ENCODE measurements at regions not wholly inside any gene's neighbourhood (a gene's known extent, or its start where the extent isn't known, plus 50 kb on each side); places are given as distances from the start of the nearest gene placed in this dataset.
"Not testable (repeated sequence)": the region's sequence is repeated elsewhere in the genome, so short reads cannot be mapped to it uniquely, and the experiment has no call there.

DNA sequence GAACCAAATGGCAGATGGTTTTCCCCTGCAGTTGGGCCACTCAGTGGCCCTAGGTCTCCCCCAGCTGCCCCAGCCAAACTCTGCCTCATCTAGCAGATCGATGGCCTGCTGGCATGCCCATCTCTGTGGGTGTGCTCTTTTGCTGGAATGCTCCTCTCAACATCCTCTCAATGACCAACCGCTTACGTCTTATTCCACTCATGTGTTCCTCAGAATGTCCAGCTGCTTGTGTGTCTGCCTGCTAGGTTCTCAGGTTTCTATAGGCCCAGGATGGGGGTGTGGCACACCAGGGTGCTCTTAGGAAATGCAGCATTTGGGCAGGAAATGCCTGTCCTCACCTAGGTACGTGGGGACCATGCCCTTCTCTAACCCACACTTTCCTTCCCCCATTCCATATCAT, 509.9 kb upstream of the SYNCRIP start:
- H3K4me3 ChIP-seq (ENCODE audit: low read depth, low read length), result no peak overlapping the region
- TF ChIP-seq, protein P1, sequence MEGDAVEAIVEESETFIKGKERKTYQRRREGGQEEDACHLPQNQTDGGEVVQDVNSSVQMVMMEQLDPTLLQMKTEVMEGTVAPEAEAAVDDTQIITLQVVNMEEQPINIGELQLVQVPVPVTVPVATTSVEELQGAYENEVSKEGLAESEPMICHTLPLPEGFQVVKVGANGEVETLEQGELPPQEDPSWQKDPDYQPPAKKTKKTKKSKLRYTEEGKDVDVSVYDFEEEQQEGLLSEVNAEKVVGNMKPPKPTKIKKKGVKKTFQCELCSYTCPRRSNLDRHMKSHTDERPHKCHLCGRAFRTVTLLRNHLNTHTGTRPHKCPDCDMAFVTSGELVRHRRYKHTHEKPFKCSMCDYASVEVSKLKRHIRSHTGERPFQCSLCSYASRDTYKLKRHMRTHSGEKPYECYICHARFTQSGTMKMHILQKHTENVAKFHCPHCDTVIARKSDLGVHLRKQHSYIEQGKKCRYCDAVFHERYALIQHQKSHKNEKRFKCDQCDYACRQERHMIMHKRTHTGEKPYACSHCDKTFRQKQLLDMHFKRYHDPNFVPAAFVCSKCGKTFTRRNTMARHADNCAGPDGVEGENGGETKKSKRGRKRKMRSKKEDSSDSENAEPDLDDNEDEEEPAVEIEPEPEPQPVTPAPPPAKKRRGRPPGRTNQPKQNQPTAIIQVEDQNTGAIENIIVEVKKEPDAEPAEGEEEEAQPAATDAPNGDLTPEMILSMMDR (IDR thresholded peaks at IDR 0.05; ENCODE audit: control insufficient read depth, extremely low read depth, insufficient read depth), result no peak
- no peak for DNase-seq (ENCODE audit: low read depth)

DNA sequence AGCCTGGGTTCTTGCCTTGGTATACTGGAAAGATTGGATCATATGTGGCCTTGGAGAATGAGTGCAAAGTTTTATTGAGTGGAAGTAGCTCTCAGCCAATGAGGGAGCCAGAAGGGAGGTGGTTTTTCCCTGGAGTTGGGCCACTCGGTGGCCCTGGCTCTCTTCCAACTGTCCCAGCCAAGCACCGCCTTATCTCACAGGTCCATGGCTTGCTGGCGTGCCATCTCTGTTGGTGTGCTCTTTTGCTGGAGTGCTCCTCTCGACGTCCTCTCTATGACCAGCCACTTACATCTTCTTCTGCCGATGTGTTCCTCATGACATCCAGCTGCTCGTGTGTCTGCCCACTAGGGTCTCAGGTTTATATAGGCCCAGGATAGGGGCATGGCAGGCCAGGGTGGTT, 505.9 kb upstream of the SYNCRIP start:
- no peak for DNase-seq (ENCODE audit: low read depth)
- TF ChIP-seq, protein P1 (IDR thresholded peaks at IDR 0.05; ENCODE audit: control insufficient read depth, extremely low read depth, insufficient read depth), result no peak
- no peak overlapping the region for H3K4me3 ChIP-seq (ENCODE audit: low read depth, low read length)

DNA sequence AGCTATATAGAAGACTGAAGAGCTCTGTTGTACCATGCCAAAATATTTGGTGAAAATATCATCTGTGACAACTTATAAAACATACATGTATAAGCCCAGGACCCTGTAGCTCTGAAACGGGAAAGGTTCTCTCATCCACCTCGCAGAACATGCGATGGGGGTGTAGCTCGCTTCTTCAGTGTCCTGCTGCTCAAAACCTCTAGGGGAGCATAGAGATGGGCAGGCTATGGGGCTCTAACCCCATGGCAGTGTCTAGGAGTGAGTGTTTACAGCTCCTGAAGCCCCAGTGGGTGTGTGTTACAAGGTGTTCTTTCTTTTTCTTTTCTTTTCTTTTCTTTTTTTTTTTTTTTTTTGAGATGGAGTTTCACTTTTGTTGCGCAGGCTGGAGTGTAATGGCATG, 505.2 kb upstream of the SYNCRIP start:
- TF ChIP-seq, protein P1 (IDR thresholded peaks at IDR 0.05; ENCODE audit: control insufficient read depth, extremely low read depth, insufficient read depth), result no peak
- DNase-seq (ENCODE audit: low read depth), result no peak
- no peak overlapping the region for H3K4me3 ChIP-seq (ENCODE audit: low read depth, low read length)

DNA sequence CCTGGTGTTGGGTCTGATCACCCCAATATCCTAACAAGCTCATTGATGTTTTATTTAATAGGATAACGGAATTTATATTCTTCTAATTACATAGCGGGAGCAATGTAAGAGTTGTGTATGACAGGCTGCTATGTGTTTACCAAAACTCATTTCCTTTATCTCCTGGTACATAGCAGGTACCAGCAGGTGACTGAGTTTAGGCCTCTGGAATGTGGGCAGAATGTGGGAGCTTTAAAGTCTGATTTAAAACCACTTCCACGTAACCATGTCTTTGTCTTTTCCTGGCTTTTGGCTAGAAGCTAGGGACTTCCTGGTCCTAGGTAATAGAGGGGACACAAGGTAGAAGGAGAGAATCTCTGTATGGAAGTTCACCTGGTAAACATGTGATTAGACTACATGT, 504.6 kb upstream of the SYNCRIP start:
- no peak overlapping the region for H3K4me3 ChIP-seq (ENCODE audit: low read depth, low read length)
- DNase-seq (ENCODE audit: low read depth), result no peak
- TF ChIP-seq, protein P1 (IDR thresholded peaks at IDR 0.05; ENCODE audit: control insufficient read depth, extremely low read depth, insufficient read depth), result no peak

DNA sequence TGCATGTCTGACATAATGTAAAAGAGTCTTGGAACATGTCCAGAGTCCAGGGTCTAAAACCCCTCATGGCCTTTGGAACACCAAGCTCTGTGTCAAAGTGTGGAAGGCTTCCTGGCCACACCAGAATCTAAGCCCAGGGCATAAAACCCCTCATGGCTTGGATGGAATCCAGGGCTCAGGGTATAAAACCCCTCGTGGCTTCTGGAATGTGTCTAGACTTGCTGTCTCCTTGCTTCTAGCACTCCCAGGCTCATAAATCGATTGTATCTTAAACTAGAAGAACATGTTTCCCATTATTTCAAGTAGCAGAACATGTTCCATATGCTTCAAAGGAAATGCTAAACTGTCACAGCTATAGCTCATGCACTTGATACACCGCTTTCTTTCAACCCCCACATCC, 504.1 kb upstream of the SYNCRIP start:
- not testable (repeated sequence) for DNase-seq (ENCODE audit: low read depth); H3K4me3 ChIP-seq (ENCODE audit: low read depth, low read length)

DNA sequence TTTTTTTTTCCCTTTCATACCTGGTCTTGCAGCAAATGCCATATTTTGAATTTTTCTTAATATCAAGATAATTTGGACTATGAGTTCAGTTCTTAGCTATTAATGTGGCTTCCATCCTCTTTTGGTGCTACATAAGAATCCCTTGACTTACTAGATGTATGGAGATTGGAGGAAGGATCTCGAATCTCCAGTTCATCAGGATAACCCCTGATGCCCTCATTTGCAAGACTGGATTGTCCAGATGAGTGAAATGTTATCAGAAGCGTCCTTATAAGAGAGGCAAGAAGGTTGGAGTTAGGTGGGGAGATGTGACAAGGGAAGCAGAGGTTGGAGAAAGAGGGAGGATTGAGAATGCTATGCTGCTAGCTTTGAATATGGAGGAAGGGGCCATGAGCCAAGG, 499.6 kb upstream of the SYNCRIP start:
- TF ChIP-seq, protein P1 (IDR thresholded peaks at IDR 0.05; ENCODE audit: control insufficient read depth, extremely low read depth, insufficient read depth), result no peak
- no peak overlapping the region for H3K4me3 ChIP-seq (ENCODE audit: low read depth, low read length)
- no peak for DNase-seq (ENCODE audit: low read depth)

DNA sequence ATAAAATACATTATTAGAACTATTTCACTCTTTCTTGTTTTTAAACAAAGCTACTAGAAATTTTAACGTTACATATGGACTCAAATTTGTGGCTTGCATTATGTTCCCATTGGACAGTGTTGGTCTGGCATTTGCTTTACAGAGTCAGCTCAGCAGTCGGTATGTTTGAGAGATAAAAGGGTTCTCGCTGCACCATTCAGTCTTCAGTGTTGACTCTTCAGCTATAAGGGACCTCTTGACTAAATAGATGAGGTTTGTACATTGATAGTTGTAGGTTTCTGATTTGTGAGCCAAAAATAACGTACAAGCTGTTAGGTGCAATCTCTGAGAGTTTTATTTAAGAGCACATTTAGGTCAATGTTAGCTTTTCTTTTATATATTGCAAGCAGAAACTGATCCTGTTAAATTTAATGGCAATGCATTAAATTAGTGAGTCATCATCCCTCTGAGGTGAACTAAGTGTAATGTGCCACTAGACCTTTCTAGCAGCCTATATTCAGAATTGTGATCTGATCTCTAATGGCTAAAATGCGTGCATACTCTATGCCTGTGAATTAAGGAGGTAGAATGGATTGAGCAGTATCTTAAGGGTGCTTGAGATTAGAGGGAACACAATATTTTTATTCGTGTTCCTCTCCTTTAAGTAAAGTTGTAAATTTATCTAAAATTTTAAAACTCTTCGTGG, 485.6 kb upstream of the SYNCRIP start:
- peak; percentile 25 for DNase-seq (ENCODE audit: low read depth)
- H3K4me3 ChIP-seq (ENCODE audit: low read depth, low read length), result no peak overlapping the region
- TF ChIP-seq, protein P1 (IDR thresholded peaks at IDR 0.05; ENCODE audit: control insufficient read depth, extremely low read depth, insufficient read depth), result no peak
